ENCODE measurements at regions not wholly inside any gene's neighbourhood (a gene's known extent, or its start where the extent isn't known, plus 50 kb on each side); places are given as distances from the start of the nearest gene placed in this dataset.

DNA sequence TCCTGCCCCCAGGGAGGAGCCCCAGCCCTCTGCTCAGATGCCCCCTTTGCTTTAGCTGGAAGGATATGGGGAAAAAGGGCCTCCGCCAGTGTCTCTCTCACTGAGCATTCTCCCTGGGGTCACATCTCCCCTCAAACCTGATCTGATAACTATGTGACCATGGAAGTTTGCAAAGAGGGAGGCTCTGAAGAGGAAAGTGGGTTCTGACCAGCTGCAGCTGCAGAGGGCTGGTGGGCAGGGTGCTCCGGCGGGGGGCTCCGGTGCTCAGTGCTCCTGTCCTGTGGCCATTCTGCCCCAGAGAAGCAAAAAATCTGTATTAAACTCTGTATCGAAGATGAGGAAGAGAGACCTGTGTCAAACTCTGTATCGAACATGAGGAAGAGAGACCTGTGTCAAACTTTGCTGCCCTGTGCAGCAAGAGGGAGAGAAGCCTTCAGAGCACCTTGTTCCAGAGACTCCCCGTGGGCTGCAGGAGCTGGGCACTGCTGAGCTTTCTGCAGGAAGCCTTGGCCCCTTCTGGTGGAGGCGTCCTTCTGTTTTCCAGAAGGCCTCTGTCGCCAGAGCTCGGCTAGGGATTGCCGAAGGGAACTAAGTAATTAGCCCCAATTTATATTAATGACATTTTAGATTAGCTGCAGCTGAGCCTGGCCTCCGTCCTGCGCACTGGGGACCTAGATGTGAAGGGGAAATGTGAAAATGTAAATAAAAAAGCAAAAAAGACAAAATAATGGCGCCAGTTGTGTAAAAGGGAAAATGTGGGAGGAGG lies 186.2 kb upstream of the C1orf174 start:
- TF ChIP-seq, protein P1, sequence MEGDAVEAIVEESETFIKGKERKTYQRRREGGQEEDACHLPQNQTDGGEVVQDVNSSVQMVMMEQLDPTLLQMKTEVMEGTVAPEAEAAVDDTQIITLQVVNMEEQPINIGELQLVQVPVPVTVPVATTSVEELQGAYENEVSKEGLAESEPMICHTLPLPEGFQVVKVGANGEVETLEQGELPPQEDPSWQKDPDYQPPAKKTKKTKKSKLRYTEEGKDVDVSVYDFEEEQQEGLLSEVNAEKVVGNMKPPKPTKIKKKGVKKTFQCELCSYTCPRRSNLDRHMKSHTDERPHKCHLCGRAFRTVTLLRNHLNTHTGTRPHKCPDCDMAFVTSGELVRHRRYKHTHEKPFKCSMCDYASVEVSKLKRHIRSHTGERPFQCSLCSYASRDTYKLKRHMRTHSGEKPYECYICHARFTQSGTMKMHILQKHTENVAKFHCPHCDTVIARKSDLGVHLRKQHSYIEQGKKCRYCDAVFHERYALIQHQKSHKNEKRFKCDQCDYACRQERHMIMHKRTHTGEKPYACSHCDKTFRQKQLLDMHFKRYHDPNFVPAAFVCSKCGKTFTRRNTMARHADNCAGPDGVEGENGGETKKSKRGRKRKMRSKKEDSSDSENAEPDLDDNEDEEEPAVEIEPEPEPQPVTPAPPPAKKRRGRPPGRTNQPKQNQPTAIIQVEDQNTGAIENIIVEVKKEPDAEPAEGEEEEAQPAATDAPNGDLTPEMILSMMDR (IDR thresholded peaks at IDR 0.05), result no peak
- TF ChIP-seq POLR2A (IDR thresholded peaks at IDR 0.05), result no peak
- H3K27me3 ChIP-seq, result no peaks in the 10 kb centered on the region
- no peak for DNase-seq
- H3K9me3 ChIP-seq, result no peaks in the 10 kb centered on the region
- no peak overlapping the region for H3K4me3 ChIP-seq (replicated peaks in 1 of 3)
- WGBS, 2 donors, result 76 to 80% methylated on average over 14 of the region's 14 CpGs
- no peak overlapping the region for H3K27ac ChIP-seq
- H3K36me3 ChIP-seq, result no peaks in the 10 kb centered on the region
- H3K4me1 ChIP-seq, result no peaks in the 10 kb centered on the region
- intact Hi-C loops (cut with DNase I), result no loop called here

DNA sequence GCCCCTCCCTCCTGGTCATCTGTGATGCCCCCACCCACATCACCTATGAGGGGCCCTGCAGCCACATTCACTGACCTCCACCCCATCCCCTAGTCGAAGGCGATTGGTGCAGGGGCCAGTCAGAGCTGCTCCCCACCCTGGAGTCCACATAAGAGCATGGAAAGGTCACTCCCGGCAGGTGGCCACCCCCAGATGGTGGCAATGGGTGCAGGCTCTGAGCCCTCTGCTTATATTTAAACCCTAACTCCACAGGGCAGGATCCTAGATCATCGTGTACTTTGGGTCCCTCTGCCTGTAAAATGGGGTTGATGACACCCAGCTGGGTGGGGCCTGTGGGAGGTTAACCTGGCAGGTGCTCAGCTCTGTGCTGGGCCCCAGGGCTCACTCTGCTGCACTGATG lies 186.8 kb upstream of the C1orf174 start:
- H3K27me3 ChIP-seq, result no peaks in the 10 kb centered on the region
- WGBS, 2 donors, result 80 to 89% methylated on average over 1 to 4 of the region's 4 CpGs
- no peak for DNase-seq
- no peak overlapping the region for H3K4me3 ChIP-seq (replicated peaks in 1 of 3)
- H3K36me3 ChIP-seq, result no peaks in the 10 kb centered on the region
- H3K9me3 ChIP-seq, result no peaks in the 10 kb centered on the region
- H3K27ac ChIP-seq, result no peak overlapping the region
- intact Hi-C loops (cut with DNase I), result no loop called here
- H3K4me1 ChIP-seq, result no peaks in the 10 kb centered on the region
- TF ChIP-seq POLR2A (IDR thresholded peaks at IDR 0.05), result no peak

DNA sequence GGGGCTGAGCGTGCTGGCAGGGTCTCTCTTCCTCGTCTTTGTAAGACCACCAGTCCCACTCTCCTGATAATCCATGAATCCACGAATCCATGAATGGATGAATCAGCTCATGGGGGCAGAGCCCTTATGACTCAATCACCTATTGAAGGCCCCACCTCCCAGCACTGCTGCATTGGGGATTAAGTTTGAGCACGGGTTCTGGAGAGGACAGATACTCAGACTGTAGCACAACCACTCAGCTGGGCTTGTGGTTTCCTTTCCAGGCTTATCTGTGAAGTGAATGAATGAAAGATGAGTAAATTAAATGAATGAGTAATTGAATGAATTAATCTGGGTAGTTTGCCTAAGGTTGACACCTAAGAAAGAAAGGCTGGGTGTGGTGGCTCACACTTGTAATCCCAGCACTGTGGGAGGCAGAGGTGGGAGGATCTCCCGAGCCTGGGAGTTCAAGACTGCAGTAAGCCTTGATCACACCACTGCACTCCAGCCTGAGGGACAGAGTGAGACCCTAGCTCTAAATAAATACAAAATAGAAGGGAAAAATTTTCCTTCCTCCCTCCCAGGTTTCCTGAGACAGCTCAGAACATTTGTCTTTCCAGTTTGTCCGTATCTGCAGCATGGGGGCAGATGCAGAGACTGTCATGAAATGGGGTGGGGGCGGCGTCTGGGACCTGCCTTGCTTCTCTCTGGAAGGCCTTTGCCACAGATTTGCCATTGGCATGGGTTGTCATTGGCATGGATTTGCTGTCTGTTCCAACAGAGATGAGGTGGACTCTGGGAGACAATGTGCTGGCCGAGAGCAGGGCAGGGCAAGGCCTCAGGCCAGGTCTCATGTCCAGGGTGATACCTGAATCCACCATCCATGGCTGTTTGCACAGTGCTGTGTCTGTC lies 187.7 kb upstream of the C1orf174 start:
- no peak overlapping the region for H3K27ac ChIP-seq
- no peaks in the 10 kb centered on the region for H3K9me3 ChIP-seq
- intact Hi-C loops (cut with DNase I), result no loop called here
- H3K36me3 ChIP-seq, result no peaks in the 10 kb centered on the region
- TF ChIP-seq, protein P1 (IDR thresholded peaks at IDR 0.05), result no peak
- TF ChIP-seq POLR2A (IDR thresholded peaks at IDR 0.05), result no peak
- no peaks in the 10 kb centered on the region for H3K4me1 ChIP-seq
- no peak for DNase-seq
- H3K27me3 ChIP-seq, result no peaks in the 10 kb centered on the region
- WGBS, 2 donors, result 73 to 79% methylated on average over 9 of the region's 9 CpGs
- H3K4me3 ChIP-seq (replicated peaks in 1 of 3), result no peak overlapping the region

DNA sequence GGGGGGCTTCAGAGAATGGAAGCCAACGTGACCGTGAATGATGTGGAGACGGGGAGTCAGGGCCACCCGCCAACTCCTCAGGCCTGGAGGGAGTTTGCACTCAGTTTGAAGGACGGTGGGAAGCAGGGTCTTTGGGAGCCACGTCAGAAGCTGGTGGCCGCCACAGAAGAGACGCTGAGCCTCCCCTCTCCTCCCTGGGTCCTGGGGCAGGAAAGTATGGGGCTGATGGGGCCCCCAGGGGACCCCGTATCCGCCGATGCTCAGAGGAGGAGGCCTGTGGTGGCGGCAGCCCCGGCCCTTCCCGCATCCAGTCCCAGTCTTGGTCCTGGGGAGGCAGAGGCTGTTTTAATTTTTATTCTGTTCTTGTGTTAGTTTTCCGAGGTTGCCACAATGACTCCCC lies 188.6 kb upstream of the C1orf174 start:
- Histone ChIP-seq H3K4me1 (no peaks in the 10 kb centered on the region), H3K36me3 (no peaks in the 10 kb centered on the region), H3K9me3 (no peaks in the 10 kb centered on the region), H3K27me3 (no peaks in the 10 kb centered on the region), H3K27ac (no peak overlapping the region), H3K4me3 (replicated peaks in 1 of 3) (no peak overlapping the region)
- TF ChIP-seq POLR2A (IDR thresholded peaks at IDR 0.05), result no peak
- TF ChIP-seq, protein P1 (IDR thresholded peaks at IDR 0.05), result no peak
- 89 to 91% methylated on average over 15 of the region's 15 CpGs for WGBS, 2 donors
- intact Hi-C loops (cut with DNase I), result no loop called here
- no peak for DNase-seq

DNA sequence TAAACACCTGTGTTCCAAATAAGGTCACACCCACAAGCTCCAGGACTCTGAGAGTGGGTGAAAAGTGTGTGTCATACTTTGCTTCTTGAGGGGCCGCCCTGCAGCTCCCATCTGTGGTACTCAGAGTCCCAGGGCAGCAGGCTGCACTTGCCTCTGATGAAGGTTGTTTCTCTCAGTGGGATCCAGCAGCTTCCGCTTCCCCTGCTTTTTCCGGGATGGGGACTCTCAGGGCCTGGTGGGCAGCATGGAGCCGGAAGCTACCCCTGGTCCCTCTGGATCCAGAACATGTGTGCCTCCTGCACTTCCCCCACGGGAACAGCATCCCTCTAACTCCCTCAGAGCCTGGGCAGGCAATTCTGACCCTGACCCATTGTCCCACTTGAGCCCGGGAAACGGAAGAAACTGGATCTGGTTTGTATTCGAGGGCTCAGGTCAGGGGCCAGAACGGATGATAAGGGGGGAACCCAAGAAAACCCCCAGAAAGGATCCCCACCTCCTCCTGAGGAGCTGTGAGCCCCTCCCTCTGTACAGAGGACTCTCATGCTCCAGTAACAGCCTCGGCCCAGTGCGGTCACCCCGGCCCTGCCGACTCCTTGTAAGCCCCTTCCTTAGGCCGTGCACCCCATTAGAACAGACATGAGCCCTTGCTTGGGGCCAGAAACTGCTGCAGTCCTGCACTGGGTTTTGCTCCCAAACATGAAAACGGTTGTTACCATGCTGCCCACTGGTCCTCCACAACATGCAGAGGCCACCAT lies 189.5 kb upstream of the C1orf174 start:
- H3K27me3 ChIP-seq, result no peaks in the 10 kb centered on the region
- H3K36me3 ChIP-seq, result no peaks in the 10 kb centered on the region
- 80 to 88% methylated on average over 13 to 14 of the region's 15 CpGs for WGBS, 2 donors
- no peak for DNase-seq
- no peak overlapping the region for H3K4me3 ChIP-seq (replicated peaks in 1 of 3)
- H3K9me3 ChIP-seq, result no peaks in the 10 kb centered on the region
- intact Hi-C loops (cut with DNase I), result no loop called here
- no peaks in the 10 kb centered on the region for H3K4me1 ChIP-seq
- TF ChIP-seq POLR2A (IDR thresholded peaks at IDR 0.05), result no peak
- TF ChIP-seq, protein P1 (IDR thresholded peaks at IDR 0.05), result no peak
- H3K27ac ChIP-seq, result no peak overlapping the region

Data from thyroid gland (tissue), 4 donors.